C4-2B (cell line): ENCODE measurements at regions not wholly inside any gene's neighbourhood (a gene's known extent, or its start where the extent isn't known, plus 50 kb on each side); places are given as distances from the start of the nearest gene placed in this dataset.

Source experiments
- CTCF ChIP-seq: fragments of 450-650 bp; conservative IDR thresholded peaks from 2 replicates; pipeline ENCODE4 v1.5.1; 2017; ENCODE audit warnings: mild to moderate bottlenecking
- ZFX ChIP-seq: fragments of 450-650 bp; IDR thresholded peaks from 2 replicates; pipeline ENCODE4 v1.6.1; 2017

GRCh38 chr15:67957435-67958132 is 96.5 kb upstream of the PIAS1 start:
- TF ChIP-seq CTCF = no peak
- TF ChIP-seq ZFX = no peak
